Epidermal melanocyte (primary cell): ENCODE measurements at regions not wholly inside any gene's neighbourhood (a gene's known extent, or its start where the extent isn't known, plus 50 kb on each side); places are given as distances from the start of the nearest gene placed in this dataset.
"Not testable (repeated sequence)": the region's sequence is repeated elsewhere in the genome, so short reads cannot be mapped to it uniquely, and the experiment has no call there.

ENCODE experiments used
- DNase-seq: peaks from one replicate; pipeline ENCODE4 v3.0.0; 2011; ENCODE audit warnings: low spot score; ENCODE audit not compliant: insufficient read length

- no peak for DNase-seq
Measured at GRCh38 chr14:86935241-86935885, 1057.6 kb downstream of the GALC start.

GRCh38 chr14:86933958-86934595, 1058.9 kb downstream of the GALC start:
- no peak for DNase-seq

- DNase-seq = no peak
Measured at GRCh38 chr14:86933460-86933859, 1059.5 kb downstream of the GALC start.

- no peak for DNase-seq
Measured at GRCh38 chr14:86915406-86915805, 1077.6 kb downstream of the GALC start.

- no peak for DNase-seq
Measured at GRCh38 chr14:86912709-86913108, 1080.3 kb downstream of the GALC start.

GRCh38 chr14:86911486-86911885, 1081.5 kb downstream of the GALC start:
- no peak for DNase-seq

- DNase-seq = not testable (repeated sequence)
Measured at GRCh38 chr14:86905386-86905926, 1087.5 kb downstream of the GALC start.

GRCh38 chr14:86902176-86902950, 1090.6 kb downstream of the GALC start:
- DNase-seq = no peak

- DNase-seq = no peak
Measured at GRCh38 chr14:86897704-86898513, 1095.1 kb downstream of the GALC start.

- no peak for DNase-seq
Measured at GRCh38 chr14:86897224-86897623, 1095.8 kb downstream of the GALC start.

- DNase-seq = no peak
Measured at GRCh38 chr14:86896701-86897100, 1096.3 kb downstream of the GALC start.

- no peak for DNase-seq
Measured at GRCh38 chr14:86892152-86892956, 1100.6 kb downstream of the GALC start.

- no peak for DNase-seq
Measured at GRCh38 chr14:86885280-86885679, 1107.7 kb downstream of the GALC start.

GRCh38 chr14:86884498-86884897, 1108.5 kb downstream of the GALC start:
- DNase-seq = no peak

GRCh38 chr14:86882818-86883217, 1110.2 kb downstream of the GALC start:
- no peak for DNase-seq

GRCh38 chr14:86865934-86866333, 1127.0 kb downstream of the GALC start:
- no peak for DNase-seq

GRCh38 chr14:86858591-86858990, 1134.4 kb downstream of the GALC start:
- no peak for DNase-seq

GRCh38 chr14:86858031-86858430, 1135.0 kb downstream of the GALC start:
- DNase-seq = no peak

GRCh38 chr14:86852530-86852929, 1140.5 kb downstream of the GALC start:
- no peak for DNase-seq

GRCh38 chr14:86847140-86847539, 1145.8 kb downstream of the GALC start:
- DNase-seq = no peak

- no peak for DNase-seq
Measured at GRCh38 chr14:86838363-86838762, 1154.6 kb downstream of the GALC start.
